ENCODE measurements at regions not wholly inside any gene's neighbourhood (a gene's known extent, or its start where the extent isn't known, plus 50 kb on each side); places are given as distances from the start of the nearest gene placed in this dataset.

DNA sequence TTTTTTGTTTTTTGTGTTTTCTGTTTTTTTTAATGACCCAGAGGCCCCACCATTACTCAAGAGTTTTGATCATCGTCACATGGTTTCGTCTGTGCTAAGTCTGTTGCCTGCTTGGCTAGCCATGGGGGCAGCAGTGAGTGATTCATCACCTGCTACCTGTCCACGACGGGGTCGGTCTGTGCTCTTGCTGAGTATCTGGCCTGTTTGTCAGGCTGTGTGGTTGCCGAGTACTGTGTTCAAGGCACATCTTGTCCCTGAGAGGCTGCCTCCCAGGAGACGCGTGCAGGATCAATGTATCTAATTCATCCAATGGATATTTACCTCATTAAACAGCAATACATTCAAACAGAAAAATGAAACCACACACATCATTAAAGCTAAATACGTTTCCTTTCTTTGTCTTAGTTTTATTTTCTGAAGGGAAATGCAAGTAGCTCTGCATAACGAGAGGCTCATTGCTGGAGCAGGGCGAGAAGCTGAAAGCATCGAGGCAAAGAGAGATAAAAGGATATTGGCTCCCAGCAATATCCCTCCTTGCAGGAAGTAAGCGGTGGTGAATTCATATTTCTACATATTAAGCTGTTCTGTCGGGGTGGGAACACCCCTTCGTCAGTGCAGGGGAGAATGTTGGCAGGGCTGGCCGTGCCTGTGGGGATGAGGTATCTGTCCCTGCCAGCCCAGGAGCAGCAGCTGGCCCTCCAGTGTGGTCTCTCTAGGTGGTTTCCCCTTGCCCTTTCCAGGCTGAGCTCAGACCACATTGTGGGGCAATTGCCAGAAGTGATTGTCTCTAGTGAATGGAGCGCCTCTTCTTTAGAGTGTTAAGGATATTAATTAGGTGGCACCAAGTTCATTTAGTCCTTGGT, 166.2 kb upstream of the ASIC2 start:
- no peak for TF ChIP-seq POLR2A (IDR thresholded peaks at IDR 0.05)
- TF ChIP-seq, protein P1, sequence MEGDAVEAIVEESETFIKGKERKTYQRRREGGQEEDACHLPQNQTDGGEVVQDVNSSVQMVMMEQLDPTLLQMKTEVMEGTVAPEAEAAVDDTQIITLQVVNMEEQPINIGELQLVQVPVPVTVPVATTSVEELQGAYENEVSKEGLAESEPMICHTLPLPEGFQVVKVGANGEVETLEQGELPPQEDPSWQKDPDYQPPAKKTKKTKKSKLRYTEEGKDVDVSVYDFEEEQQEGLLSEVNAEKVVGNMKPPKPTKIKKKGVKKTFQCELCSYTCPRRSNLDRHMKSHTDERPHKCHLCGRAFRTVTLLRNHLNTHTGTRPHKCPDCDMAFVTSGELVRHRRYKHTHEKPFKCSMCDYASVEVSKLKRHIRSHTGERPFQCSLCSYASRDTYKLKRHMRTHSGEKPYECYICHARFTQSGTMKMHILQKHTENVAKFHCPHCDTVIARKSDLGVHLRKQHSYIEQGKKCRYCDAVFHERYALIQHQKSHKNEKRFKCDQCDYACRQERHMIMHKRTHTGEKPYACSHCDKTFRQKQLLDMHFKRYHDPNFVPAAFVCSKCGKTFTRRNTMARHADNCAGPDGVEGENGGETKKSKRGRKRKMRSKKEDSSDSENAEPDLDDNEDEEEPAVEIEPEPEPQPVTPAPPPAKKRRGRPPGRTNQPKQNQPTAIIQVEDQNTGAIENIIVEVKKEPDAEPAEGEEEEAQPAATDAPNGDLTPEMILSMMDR (IDR thresholded peaks at IDR 0.05), result no peak
